IPS-18c (cell line): ENCODE measurements at regions not wholly inside any gene's neighbourhood (a gene's known extent, or its start where the extent isn't known, plus 50 kb on each side); places are given as distances from the start of the nearest gene placed in this dataset.

Experiments
- H3K4me3 ChIP-seq: 2 replicates; pipeline ENCODE4 v1.7.0; 2013; ENCODE audit warnings: low read depth, mild to moderate bottlenecking, low read length, moderate library complexity; ENCODE audit not compliant: insufficient read depth
- H3K9me3 ChIP-seq: one replicate; pipeline ENCODE4 v1.6.1; 2013; ENCODE audit warnings: mild to moderate bottlenecking, low read length, moderate library complexity; ENCODE audit not compliant: control insufficient read depth, insufficient read depth

DNA sequence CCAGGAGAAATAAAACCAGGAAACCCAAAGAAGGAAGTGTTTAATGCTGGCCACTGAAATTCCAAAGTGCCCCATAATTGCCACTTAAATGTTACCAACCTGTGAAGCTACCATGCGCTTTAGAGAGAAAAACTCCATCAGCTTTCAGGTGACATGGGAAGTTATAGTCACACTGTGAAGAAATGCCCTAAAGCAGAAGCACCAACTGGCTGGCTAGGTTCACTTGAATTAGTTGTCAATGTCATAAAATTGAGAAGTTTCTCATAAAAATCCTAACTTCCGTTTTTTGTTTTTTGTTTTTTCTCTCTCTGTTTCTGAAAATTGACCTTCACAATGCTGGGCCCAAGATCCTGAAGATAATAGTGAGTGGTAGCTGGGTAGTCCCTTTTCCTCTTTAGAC lies 167.9 kb upstream of the CTNNB1 start:
- H3K9me3 ChIP-seq = peaks cover 7% of the 10 kb centered on the region
- H3K4me3 ChIP-seq = no peak overlapping the region

- H3K9me3 ChIP-seq = peaks cover 7% of the 10 kb centered on the region
- H3K4me3 ChIP-seq = no peak overlapping the region
Observed at GRCh38 chr3:41033956-41034519, 165.3 kb upstream of the CTNNB1 start.

- no peak overlapping the region for H3K4me3 ChIP-seq
- H3K9me3 ChIP-seq = peaks cover 7% of the 10 kb centered on the region
Observed at GRCh38 chr3:41035456-41036022, 163.8 kb upstream of the CTNNB1 start.

- Histone ChIP-seq H3K4me3 (no peak overlapping the region), H3K9me3 (peaks cover 5% of the 10 kb centered on the region)
Observed at GRCh38 chr3:41037651-41038334, 161.5 kb upstream of the CTNNB1 start.

- Histone ChIP-seq H3K4me3 (no peak overlapping the region), H3K9me3 (peaks cover 4% of the 10 kb centered on the region)
Observed at GRCh38 chr3:41040256-41040655, 159.0 kb upstream of the CTNNB1 start.

- Histone ChIP-seq H3K9me3 (peaks cover 4% of the 10 kb centered on the region), H3K4me3 (no peak overlapping the region)
Observed at GRCh38 chr3:41041462-41041861, 157.8 kb upstream of the CTNNB1 start.

DNA sequence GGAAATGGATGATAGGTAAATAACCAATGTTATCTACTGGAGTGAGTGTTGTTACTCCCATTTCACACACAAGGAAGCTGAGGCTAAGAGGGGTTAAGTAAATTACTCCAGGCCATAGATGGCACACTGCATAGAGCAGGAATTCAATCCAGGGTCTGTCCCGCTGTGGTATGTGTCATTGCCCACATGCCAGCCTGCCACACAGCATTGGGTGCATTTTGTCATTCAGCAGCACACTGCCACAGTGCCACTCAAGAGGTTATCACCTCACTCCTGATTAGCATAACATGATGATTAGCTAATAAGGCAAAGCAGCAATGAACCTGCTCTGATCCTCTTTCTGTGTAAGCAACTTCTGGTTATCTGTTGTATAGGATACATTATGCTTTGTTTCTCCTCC lies 157.4 kb upstream of the CTNNB1 start:
- peaks cover 4% of the 10 kb centered on the region for H3K9me3 ChIP-seq
- H3K4me3 ChIP-seq = no peak overlapping the region

DNA sequence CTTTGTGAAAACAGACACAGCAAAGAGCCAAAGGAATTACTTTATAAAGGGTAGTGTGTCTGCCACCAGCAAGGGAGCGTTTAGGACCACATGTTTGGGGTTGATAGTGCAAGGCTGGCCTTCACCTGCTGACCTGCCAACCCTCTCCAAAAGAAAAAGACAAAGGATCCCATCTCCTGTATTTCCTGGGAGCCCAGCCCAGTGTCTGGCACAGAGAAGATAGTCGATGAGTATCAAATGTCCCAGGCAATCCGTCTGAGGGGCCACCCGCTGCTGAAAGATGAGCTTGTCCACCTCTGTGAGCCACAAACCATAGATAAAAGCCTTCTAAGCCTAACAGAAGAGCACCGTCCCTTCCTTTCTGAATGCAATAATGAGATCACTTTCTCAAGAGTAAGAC lies 154.8 kb upstream of the CTNNB1 start:
- peaks cover 4% of the 10 kb centered on the region for H3K9me3 ChIP-seq
- no peak overlapping the region for H3K4me3 ChIP-seq

- peaks cover 4% of the 10 kb centered on the region for H3K9me3 ChIP-seq
- no peak overlapping the region for H3K4me3 ChIP-seq
Observed at GRCh38 chr3:41045491-41045890, 153.8 kb upstream of the CTNNB1 start.

DNA sequence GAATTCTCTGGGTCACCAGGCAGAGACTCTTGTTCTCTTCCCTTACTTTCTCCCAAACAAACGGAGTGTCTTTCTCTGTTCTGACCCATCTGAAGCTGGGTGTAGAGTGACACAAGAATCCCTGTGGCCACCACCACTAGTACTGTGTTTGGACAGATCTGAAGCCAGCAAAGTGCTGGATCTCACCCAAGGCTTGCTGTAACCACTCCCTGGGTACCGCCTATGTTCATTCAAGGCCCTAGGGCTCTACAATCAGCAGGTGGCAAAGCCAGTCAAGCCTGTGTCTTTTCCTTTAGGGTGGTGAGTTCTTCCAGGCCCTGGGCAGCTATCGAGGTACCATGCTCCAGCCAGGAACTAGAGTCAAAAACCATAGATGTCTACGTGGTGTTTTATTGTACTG lies 149.2 kb upstream of the CTNNB1 start:
- Histone ChIP-seq H3K9me3 (no peaks in the 10 kb centered on the region), H3K4me3 (no peak overlapping the region)

GRCh38 chr3:41053220-41053619 lies 146.1 kb upstream of the CTNNB1 start:
- Histone ChIP-seq H3K9me3 (peaks cover 2% of the 10 kb centered on the region), H3K4me3 (no peak overlapping the region)

- Histone ChIP-seq H3K4me3 (no peak overlapping the region), H3K9me3 (peaks cover 5% of the 10 kb centered on the region)
Observed at GRCh38 chr3:41060106-41060505, 139.2 kb upstream of the CTNNB1 start.

- Histone ChIP-seq H3K4me3 (no peak overlapping the region), H3K9me3 (peaks cover 5% of the 10 kb centered on the region)
Observed at GRCh38 chr3:41064070-41064469, 135.2 kb upstream of the CTNNB1 start.

GRCh38 chr3:41064526-41064925 lies 134.8 kb upstream of the CTNNB1 start:
- H3K4me3 ChIP-seq = no peak overlapping the region
- peaks cover 5% of the 10 kb centered on the region for H3K9me3 ChIP-seq

DNA sequence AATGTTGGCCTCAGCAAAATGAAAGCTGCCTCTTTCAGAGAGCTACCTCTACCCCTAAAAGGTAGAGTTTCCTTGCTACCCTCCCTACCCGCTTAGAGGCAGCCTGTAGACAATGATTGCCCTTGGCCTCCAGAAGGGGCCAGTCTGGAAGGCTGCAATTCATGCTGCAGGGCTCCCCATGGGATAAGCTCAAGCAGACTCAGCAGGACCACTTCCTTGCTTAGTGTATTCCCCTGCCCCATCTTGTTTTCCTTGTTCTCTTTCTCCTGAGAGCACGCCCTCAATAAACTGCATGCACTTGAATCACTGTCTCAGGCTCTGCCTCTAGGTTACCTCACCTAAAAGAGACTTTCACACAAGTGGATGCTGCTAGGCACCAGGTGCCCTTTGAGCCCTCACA lies 134.0 kb upstream of the CTNNB1 start:
- H3K4me3 ChIP-seq = no peak overlapping the region
- H3K9me3 ChIP-seq = peaks cover 5% of the 10 kb centered on the region

GRCh38 chr3:41073190-41073589 lies 126.1 kb upstream of the CTNNB1 start:
- Histone ChIP-seq H3K4me3 (no peak overlapping the region), H3K9me3 (no peaks in the 10 kb centered on the region)

DNA sequence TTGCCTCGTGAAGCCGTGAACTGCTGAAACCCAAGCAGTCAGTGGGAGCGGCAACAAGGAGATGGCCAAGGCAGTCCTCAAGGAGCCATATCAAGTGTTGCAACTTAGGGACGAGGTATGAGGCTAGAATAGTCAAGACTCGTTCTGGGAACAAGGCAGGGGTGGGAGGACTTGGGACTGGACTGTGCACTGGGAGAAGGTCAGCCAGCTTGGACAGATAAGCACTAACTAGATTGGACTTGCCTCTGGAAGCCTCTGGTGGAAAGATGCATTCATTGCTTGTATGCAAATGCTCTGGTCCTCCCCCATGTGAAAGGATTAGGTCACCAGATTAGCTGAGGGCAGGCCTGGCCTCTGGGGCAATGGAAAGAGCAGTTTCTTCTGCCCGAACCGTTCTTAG lies 123.3 kb upstream of the CTNNB1 start:
- H3K9me3 ChIP-seq = no peaks in the 10 kb centered on the region
- H3K4me3 ChIP-seq = no peak overlapping the region

GRCh38 chr3:41076399-41076798 lies 122.9 kb upstream of the CTNNB1 start:
- no peak overlapping the region for H3K4me3 ChIP-seq
- no peaks in the 10 kb centered on the region for H3K9me3 ChIP-seq

DNA sequence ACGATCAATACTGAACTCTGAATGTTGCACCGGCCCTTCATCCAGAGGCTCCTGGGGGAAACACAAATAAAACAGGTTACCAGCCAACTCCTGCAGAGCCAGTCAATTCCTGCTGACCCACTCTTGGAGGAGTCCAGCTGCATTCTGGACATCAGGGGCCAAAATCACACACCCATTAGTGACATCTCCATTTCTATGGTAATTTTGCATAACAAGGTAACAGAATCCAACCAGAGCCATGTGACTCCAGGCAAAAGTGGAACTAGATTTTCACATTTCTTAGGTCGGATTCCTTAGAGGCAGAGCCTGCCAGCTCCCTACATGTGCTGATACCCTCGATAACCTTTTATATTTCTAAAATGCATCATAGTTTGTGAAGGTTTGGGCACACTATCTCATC lies 119.2 kb upstream of the CTNNB1 start:
- H3K9me3 ChIP-seq = no peaks in the 10 kb centered on the region
- H3K4me3 ChIP-seq = no peak overlapping the region
